HG02981 (cell line): ENCODE measurements at regions not wholly inside any gene's neighbourhood (a gene's known extent, or its start where the extent isn't known, plus 50 kb on each side); places are given as distances from the start of the nearest gene placed in this dataset.

ENCODE experiments used
- ATAC-seq: cut with Tn5 transposase; IDR thresholded peaks from one replicate; pipeline ENCODE4 v1.9.1; 2021; ENCODE audit warnings: mild to moderate bottlenecking, moderate library complexity; ENCODE audit not compliant: unreplicated experiment

DNA sequence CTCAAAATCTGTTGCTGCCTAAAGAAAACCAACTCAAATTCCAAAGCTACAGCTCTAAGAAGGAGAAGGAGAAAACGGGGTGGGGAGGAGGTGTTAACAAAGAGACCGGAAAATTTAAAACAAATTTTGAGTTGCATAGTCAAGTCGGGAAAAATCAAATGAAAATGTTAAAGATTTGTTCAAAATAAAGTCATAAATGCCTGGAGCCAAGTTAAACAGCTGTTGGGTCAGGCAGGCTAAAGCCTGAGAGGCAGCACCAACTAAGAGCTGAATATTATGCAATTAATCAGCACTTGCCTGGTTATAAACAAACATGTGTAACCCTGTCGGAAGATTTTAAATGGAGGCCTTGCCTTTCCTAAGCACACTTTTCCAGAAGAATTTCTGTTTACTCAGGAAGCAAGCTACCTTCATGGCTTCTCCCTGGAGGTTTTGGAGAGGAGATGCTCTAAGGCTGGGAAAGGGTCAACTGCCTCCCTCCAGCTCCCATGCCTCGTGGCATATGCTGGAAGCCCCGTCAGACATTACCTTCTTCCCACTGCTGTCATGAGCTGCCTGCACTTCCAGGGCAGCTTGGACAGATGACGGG is 270.5 kb downstream of the DMRT2 start:
- ATAC-seq: no peak

DNA sequence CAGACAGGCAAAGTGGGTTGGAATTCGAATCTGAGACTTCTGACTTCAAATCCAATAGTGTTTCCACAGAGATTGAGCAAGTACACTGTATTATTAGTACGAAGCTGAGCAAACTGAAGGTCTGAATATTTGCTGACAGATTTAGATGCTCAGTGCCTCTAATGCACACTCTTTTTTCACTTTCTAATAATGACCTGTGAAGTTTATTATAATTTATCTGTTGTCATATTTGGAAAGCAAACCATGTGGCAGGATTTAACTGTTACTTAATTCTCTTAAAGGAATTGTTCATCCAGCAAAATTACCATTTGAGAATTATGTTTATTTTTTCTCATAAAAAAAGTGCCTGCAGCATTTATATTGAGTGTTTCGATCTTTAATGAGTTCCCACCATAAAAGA is 277.3 kb downstream of the DMRT2 start:
- no peak for ATAC-seq

DNA sequence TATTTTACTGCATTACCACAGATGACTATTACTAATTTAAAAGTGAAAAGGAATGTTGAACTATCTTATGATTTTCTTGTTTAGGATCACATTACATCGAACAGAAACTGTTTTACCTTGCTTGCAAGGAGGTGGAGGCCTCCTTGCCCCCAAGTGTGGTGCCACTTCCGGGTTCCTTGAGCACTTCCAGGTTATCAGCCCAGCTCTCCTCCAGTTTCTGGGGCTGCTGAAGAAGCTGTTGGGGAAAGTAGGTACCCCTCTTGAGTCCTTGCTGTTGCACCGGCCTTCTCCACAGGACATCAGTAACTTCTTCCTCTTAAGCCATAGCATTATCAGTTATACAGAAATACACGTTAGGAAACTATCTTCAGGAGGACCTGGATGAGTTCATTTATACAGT is 278.2 kb downstream of the DMRT2 start:
- ATAC-seq: no peak

- ATAC-seq: no peak
Observed at GRCh38 chr9:1331546-1332038, 281.4 kb downstream of the DMRT2 start.

GRCh38 chr9:1332156-1332555 is 282.0 kb downstream of the DMRT2 start:
- ATAC-seq: no peak

- ATAC-seq: no peak
Observed at GRCh38 chr9:1335174-1335573, 285.0 kb downstream of the DMRT2 start.

GRCh38 chr9:1337169-1337568 is 287.0 kb downstream of the DMRT2 start:
- ATAC-seq: no peak

DNA sequence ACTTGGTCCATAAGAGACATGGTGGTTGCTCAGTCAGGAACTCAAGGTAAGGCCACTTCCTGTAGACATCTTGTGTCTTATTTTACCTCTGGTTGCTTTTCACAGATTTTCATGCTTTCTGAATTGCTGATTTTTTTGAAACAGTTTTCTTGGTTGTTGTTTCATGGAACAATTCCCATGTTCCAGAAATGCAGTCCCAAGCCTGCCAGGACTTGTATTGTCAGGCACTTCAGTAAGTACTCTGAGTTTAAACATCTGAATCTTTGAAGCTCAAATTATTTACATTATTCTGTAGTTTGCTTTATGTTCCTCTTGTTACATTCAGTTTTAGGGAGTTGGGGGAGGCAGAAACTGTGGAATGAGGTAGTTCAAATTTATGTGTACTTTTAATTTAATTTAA is 290.2 kb downstream of the DMRT2 start:
- no peak for ATAC-seq

DNA sequence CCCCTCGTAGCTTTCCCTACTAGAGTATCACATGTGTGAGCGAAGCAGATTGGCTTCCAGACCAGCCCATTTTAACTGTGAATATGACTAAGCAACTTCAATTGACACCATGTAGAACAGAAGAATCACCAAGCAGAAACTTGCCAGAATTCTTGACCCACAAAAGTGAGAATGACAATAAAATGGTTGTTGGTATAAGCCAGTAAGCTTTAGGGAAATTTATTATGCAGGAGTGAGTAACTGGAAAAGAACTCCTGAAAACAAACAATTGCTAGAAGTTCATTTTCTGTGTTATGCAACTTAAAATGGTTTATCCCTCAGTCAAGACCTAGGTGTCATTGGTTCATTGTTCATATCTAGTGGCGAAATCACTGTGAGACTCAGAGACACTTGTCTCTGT is 303.1 kb downstream of the DMRT2 start:
- ATAC-seq: no peak

DNA sequence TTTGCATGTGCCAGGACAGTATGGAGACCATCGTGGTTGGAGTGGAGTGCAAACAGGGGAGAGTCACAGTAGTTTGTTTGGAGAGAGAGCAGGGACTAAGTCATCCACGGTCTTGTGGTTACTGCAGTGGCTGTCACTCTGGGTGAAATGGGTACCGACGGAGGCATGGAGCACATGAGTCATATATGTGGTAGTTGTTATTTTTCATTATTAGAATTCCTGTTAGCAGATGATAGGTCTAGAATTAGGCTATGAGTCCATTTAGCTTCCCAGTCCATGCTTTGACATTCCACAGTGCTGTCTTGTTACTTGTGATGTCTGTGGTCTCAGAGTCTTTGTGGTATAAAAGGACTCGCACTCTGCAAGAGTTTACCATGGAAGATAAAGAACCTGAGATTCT is 303.9 kb downstream of the DMRT2 start:
- ATAC-seq: no peak

GRCh38 chr9:1354606-1355005 is 304.4 kb downstream of the DMRT2 start:
- no peak for ATAC-seq

- ATAC-seq: no peak
Observed at GRCh38 chr9:1355656-1356055, 305.5 kb downstream of the DMRT2 start.

DNA sequence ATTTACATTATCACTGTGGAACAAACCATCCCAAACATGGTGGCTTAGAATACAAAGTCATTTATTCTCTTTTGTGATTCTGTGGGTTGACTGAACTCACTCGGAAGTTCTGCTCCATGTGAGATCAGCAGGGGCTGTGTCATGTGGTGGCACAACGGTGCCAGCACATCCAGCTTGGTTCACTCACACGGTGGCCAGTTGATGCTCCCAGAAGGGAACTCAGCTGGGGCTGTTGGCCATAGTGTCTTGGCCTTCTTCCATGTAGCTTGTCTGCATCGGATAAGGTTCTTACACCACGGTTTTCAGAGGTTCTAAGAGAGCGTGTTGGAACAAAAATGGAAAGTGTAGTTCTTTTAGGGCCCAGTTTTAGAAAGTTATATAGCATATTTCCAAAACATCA is 312.7 kb downstream of the DMRT2 start:
- ATAC-seq: no peak

GRCh38 chr9:1366276-1366675 is 316.1 kb downstream of the DMRT2 start:
- ATAC-seq: no peak

- ATAC-seq: no peak
Observed at GRCh38 chr9:1369297-1369696, 319.1 kb downstream of the DMRT2 start.

GRCh38 chr9:1373445-1373844 is 323.3 kb downstream of the DMRT2 start:
- no peak for ATAC-seq

DNA sequence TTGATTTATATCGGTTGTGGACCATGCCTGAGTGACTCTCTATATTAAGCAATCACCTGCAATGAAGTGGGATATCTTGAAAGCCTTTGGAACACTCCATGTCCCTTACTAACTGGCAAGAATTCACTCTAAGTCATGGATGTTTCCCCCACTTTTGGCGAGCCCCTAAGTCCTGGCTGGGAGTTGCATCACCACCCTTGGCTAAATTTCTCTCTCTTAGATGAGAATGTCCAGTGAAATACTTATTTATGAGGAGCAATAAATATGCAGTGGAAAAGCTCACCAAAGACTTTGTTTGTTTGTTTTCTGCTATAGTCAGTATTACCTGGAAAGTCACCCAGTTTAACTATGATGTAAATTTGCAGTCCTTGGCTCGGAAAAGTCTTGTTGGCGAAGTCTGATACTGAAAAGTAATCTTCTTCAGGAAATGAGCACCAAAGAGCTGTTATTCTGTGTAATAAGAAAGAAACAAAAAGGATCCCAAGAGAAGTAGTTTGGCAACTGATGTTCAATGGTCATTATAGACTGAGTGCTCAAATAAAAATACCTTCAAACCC is 333.8 kb downstream of the DMRT2 start:
- ATAC-seq: no peak

GRCh38 chr9:1384816-1385215 is 334.7 kb downstream of the DMRT2 start:
- no peak for ATAC-seq

DNA sequence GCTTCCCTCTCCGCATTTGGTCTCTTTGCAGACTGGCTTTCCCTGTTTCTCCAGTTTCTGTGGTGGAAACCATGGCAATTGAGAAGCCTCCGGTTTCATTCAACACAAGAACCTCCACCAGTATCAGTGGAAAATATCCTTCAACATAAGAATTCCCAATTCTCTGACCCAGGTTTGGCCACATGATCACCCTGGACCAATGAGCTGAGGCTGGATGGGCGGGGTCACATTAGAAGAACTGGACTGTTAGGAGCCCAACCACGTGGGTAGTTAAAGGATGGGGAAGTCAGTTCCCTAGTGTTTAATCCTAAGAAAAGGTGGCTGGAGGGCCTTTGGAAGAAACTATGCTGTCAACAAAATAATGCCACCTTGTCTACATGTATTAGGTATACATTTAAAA is 336.3 kb downstream of the DMRT2 start:
- no peak for ATAC-seq

GRCh38 chr9:1388216-1388615 is 338.1 kb downstream of the DMRT2 start:
- no peak for ATAC-seq

- ATAC-seq: no peak
Observed at GRCh38 chr9:1400983-1401382, 350.8 kb downstream of the DMRT2 start.

DNA sequence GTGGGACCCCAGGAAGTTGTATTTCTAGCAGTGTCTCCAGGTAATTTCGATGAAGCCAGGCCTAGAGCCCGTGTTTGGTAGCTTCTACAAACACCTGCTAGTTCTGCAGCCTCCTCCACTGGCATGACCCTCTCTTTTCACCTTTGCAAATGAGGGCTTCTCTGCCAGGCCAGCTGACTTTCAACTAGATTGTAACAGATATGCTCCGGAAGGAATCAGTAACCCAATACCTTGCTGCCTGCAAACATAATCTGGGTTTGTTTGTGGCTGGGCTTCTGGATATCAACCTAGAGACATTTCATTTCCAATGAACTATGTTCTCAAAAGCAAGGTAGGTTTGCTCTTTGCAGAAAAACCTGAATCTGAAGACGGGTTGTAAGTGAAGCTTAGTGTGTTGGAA is 354.8 kb downstream of the DMRT2 start:
- ATAC-seq: no peak

GRCh38 chr9:1411826-1412225 is 361.7 kb downstream of the DMRT2 start:
- ATAC-seq: no peak
